Cardiac muscle cell (in vitro differentiated cells and primary cell): ENCODE measurements at regions not wholly inside any gene's neighbourhood (a gene's known extent, or its start where the extent isn't known, plus 50 kb on each side); places are given as distances from the start of the nearest gene placed in this dataset.
"Not testable (repeated sequence)": the region's sequence is repeated elsewhere in the genome, so short reads cannot be mapped to it uniquely, and the experiment has no call there.

Experiments
- DNase-seq, 2 donors: peaks; one replicate each; pipeline versions ENCODE4 v3.0.0 to v3.0.0-alpha.2; 2010 to 2017; ENCODE audit warnings: low read depth in 1 of 2, low spot score in 1 of 2
- H3K27ac ChIP-seq: fragments of 200-600 bp; sonication (generic); 2 replicates; pipeline ENCODE4 v1.5.1; 2016
- H3K27me3 ChIP-seq: fragments of 200-600 bp; sonication (generic); 2 replicates; pipeline ENCODE4 v1.6.0; 2016; ENCODE audit warnings: control low read depth
- H3K36me3 ChIP-seq: fragments of 200-600 bp; sonication (generic); 2 replicates; pipeline ENCODE4 v1.5.1; 2016; ENCODE audit warnings: control low read depth
- H3K4me1 ChIP-seq: fragments of 200-600 bp; sonication (generic); 2 replicates; pipeline ENCODE4 v1.8.1; 2017; ENCODE audit warnings: low read depth, mild to moderate bottlenecking, mixed run types
- H3K4me3 ChIP-seq: fragments of 200-600 bp; sonication (generic); 2 replicates; pipeline ENCODE4 v1.5.1; 2016; ENCODE audit warnings: mild to moderate bottlenecking
- H3K9me3 ChIP-seq: fragments of 200-600 bp; sonication (generic); 2 replicates; pipeline ENCODE4 v1.5.1; 2017; ENCODE audit warnings: low read depth, mild to moderate bottlenecking, control low read depth
- TF ChIP-seq, protein P1 (sequence below): IDR thresholded peaks from 2 replicates; pipeline ENCODE4 v1.5.1; 2012; ENCODE audit warnings: low read depth, mild to moderate bottlenecking, low read length

DNA sequence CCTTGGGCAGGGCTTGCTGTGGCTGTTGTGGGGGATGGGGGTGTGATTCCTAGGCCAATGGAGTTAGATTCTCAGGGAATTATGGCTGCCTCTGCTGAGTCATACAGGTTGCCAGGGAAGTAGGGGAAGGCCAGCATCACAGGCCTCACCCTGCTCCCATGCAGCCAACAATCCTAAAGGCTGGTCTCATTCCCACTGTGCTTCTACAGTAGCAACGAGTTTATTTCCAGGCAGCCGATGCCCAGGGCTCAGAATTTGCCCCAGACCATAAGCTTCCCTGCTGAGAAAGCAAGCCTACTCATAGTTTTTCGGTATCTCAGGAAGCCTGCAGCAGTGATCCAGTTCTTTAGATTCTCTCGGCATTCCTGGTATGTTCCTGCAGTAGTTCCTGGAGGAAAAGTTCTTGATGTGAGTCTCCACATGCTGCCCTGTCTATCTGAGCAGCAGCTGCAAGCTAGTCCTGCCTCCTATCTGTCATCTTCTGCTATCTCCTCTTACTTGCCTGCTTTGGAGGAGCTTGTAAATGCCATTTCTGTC lies 59.3 kb upstream of the SELENOP start:
- no peak overlapping the region for H3K27ac ChIP-seq
- H3K4me3 ChIP-seq = no peak overlapping the region
- H3K9me3 ChIP-seq = no peaks in the 10 kb centered on the region
- TF ChIP-seq, protein P1, sequence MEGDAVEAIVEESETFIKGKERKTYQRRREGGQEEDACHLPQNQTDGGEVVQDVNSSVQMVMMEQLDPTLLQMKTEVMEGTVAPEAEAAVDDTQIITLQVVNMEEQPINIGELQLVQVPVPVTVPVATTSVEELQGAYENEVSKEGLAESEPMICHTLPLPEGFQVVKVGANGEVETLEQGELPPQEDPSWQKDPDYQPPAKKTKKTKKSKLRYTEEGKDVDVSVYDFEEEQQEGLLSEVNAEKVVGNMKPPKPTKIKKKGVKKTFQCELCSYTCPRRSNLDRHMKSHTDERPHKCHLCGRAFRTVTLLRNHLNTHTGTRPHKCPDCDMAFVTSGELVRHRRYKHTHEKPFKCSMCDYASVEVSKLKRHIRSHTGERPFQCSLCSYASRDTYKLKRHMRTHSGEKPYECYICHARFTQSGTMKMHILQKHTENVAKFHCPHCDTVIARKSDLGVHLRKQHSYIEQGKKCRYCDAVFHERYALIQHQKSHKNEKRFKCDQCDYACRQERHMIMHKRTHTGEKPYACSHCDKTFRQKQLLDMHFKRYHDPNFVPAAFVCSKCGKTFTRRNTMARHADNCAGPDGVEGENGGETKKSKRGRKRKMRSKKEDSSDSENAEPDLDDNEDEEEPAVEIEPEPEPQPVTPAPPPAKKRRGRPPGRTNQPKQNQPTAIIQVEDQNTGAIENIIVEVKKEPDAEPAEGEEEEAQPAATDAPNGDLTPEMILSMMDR = no peak
- no peaks in the 10 kb centered on the region for H3K27me3 ChIP-seq
- DNase-seq = peak in 1 of 2 donors; percentile 29
- no peaks in the 10 kb centered on the region for H3K4me1 ChIP-seq
- H3K36me3 ChIP-seq = no peaks in the 10 kb centered on the region

DNA sequence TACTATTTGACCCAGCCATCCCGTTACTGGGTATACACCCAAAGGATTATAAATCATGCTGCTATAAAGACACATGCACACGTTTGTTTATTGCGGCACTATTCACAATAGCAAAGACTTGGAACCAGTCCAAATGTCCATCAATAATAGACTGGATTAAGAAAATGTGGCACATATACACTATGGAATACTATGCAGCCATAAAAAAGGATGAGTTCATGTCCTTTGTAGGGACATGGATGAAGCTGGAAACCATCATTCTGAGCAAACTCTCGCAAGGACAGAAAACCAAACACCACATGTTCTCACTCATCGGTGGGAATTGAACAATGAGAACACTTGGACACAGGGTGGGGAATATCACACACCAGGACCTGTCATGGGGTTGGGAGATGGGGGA lies 56.7 kb upstream of the SELENOP start:
- H3K27me3 ChIP-seq, H3K9me3 ChIP-seq, H3K36me3 ChIP-seq, H3K27ac ChIP-seq, DNase-seq, H3K4me3 ChIP-seq, H3K4me1 ChIP-seq: not testable (repeated sequence)

DNA sequence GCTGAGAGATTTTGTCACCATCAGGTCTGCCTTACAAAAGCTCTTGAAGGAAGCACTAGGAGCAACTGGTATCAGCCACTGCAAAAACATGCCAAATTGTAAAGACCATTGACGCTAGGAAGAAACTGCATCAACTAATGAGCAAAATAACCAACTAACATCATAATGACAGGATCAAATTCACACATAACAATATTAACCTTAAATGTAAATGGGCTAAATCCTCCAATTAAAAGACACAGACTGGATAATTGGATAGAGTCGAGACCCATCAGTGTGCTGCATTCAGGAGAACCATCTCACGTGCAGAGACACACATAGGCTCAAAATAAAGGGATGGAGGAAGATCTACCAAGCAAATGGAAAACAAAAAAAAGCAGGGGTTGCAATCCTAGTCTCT lies 53.1 kb upstream of the SELENOP start:
- not testable (repeated sequence) for H3K27ac ChIP-seq, H3K4me3 ChIP-seq, DNase-seq, H3K36me3 ChIP-seq, H3K4me1 ChIP-seq, H3K27me3 ChIP-seq, H3K9me3 ChIP-seq
